NB4 (cell line): ENCODE measurements at regions not wholly inside any gene's neighbourhood (a gene's known extent, or its start where the extent isn't known, plus 50 kb on each side); places are given as distances from the start of the nearest gene placed in this dataset.

Experiments
- DNase-seq: peaks from one replicate; pipeline ENCODE4 v3.0.0; 2010; ENCODE audit warnings: low read depth
- H3K4me3 ChIP-seq: one replicate; pipeline ENCODE4 v1.5.1; 2011; ENCODE audit warnings: mild to moderate bottlenecking, low read depth, low read length, moderate library complexity
- CTCF ChIP-seq: IDR thresholded peaks from one replicate; pipeline ENCODE4 v1.5.1; 2012; ENCODE audit warnings: low read depth, low read length
- MAX ChIP-seq: IDR thresholded peaks from 2 replicates; pipeline ENCODE4 v1.6.1; 2011; ENCODE audit warnings: low read depth, low read length
- MYC ChIP-seq: IDR thresholded peaks from 2 replicates; pipeline ENCODE4 v1.6.1; 2011; ENCODE audit warnings: low read depth, low read length
- POLR2A ChIP-seq: IDR thresholded peaks from 2 replicates; pipeline ENCODE4 v1.6.1; 2011; ENCODE audit warnings: mild to moderate bottlenecking; ENCODE audit not compliant: insufficient read length; ENCODE audit errors: extremely low read depth

GRCh38 chr14:22152161-22152870, 436.7 kb downstream of the DAD1 start:
- TF ChIP-seq MAX: no peak
- no peak for TF ChIP-seq POLR2A
- no peak for TF ChIP-seq CTCF
- no peak for TF ChIP-seq MYC
- H3K4me3 ChIP-seq: no peak overlapping the region
- no peak for DNase-seq

GRCh38 chr14:22151121-22151520, 437.9 kb downstream of the DAD1 start:
- no peak overlapping the region for H3K4me3 ChIP-seq
- no peak for DNase-seq
- TF ChIP-seq MAX (no peak), MYC (no peak), POLR2A (no peak), CTCF (no peak)

- no peak for TF ChIP-seq MAX
- TF ChIP-seq POLR2A: no peak
- no peak for TF ChIP-seq MYC
- TF ChIP-seq CTCF: no peak
- no peak for DNase-seq
- H3K4me3 ChIP-seq: no peak overlapping the region
Measured at GRCh38 chr14:22149058-22149457, 440.0 kb downstream of the DAD1 start.

GRCh38 chr14:22147716-22148115, 441.3 kb downstream of the DAD1 start:
- no peak overlapping the region for H3K4me3 ChIP-seq
- DNase-seq: no peak
- TF ChIP-seq MAX: no peak

- no peak for TF ChIP-seq POLR2A
- no peak for TF ChIP-seq MYC
- no peak for TF ChIP-seq CTCF
- TF ChIP-seq MAX: no peak
Measured at GRCh38 chr14:22143363-22143762, 445.7 kb downstream of the DAD1 start.

GRCh38 chr14:22140633-22141032, 448.4 kb downstream of the DAD1 start:
- DNase-seq: no peak
- no peak for TF ChIP-seq MYC
- TF ChIP-seq MAX: no peak
- no peak for TF ChIP-seq POLR2A
- no peak for TF ChIP-seq CTCF
- H3K4me3 ChIP-seq: no peak overlapping the region

More at GRCh38 chr14:22143363-22143762, 445.7 kb downstream of the DAD1 start:
- H3K4me3 ChIP-seq: no peak overlapping the region
- no peak for DNase-seq
